ENCODE measurements at regions not wholly inside any gene's neighbourhood (a gene's known extent, or its start where the extent isn't known, plus 50 kb on each side); places are given as distances from the start of the nearest gene placed in this dataset.
"Not testable (repeated sequence)": the region's sequence is repeated elsewhere in the genome, so short reads cannot be mapped to it uniquely, and the experiment has no call there.

GRCh38 chr14:39641224-39641623 lies 209.0 kb upstream of the FBXO33 start:
- Histone ChIP-seq H3K79me1 (ENCODE audit: low read length) (no peaks in the 10 kb centered on the region), H3K27ac (ENCODE audit: low read depth, low read length) (no peak overlapping the region), H3K18ac (ENCODE audit: low read length) (no peak overlapping the region), H2BK15ac (replicated peaks; ENCODE audit: low read depth) (no peak overlapping the region), H3K36me3 (ENCODE audit: control insufficient read depth, insufficient read depth, low read length) (no peaks in the 10 kb centered on the region), H3K23ac (ENCODE audit: low read length) (no peak overlapping the region), H3K9ac (ENCODE audit: low read length) (no peak overlapping the region), H3K27me3 (ENCODE audit: insufficient read depth, low read length, poor library complexity) (no peaks in the 10 kb centered on the region), H3K4me3 (ENCODE audit: low read length) (no peak overlapping the region), H3K4ac (ENCODE audit: low read depth, low read length) (no peak overlapping the region), H2AK5ac (ENCODE audit: low read length) (no peak overlapping the region), H3K56ac (ENCODE audit: low read length) (no peak overlapping the region), H3K4me1 (ENCODE audit: control insufficient read depth, low read depth, low read length) (no peaks in the 10 kb centered on the region), H4K5ac (ENCODE audit: low read length) (no peak overlapping the region), H2BK120ac (ENCODE audit: low read depth, low read length) (no peak overlapping the region), H3K79me2 (ENCODE audit: control insufficient read depth, insufficient read depth, low read length) (no peaks in the 10 kb centered on the region), H3K4me2 (ENCODE audit: low read length) (no peak overlapping the region), H4K8ac (ENCODE audit: low read depth, low read length) (no peak overlapping the region), H2BK5ac (ENCODE audit: low read length) (no peak overlapping the region)
- no peak for DNase-seq
- WGBS (ENCODE audit: extremely low coverage, insufficient coverage, low lambda C conversion rate), result 100% methylated on average over 1 of the region's 1 CpG

- H2BK15ac ChIP-seq (replicated peaks; ENCODE audit: low read depth); H3K27me3 ChIP-seq (ENCODE audit: insufficient read depth, low read length, poor library complexity); H3K9ac ChIP-seq (ENCODE audit: low read length); H3K79me1 ChIP-seq (ENCODE audit: low read length); H3K36me3 ChIP-seq (ENCODE audit: control insufficient read depth, insufficient read depth, low read length); H3K18ac ChIP-seq (ENCODE audit: low read length); H3K27ac ChIP-seq (ENCODE audit: low read depth, low read length); H3K79me2 ChIP-seq (ENCODE audit: control insufficient read depth, insufficient read depth, low read length); H2AK5ac ChIP-seq (ENCODE audit: low read length); H2BK120ac ChIP-seq (ENCODE audit: low read depth, low read length); H3K4ac ChIP-seq (ENCODE audit: low read depth, low read length); H3K4me2 ChIP-seq (ENCODE audit: low read length); H3K4me3 ChIP-seq (ENCODE audit: low read length); H3K23ac ChIP-seq (ENCODE audit: low read length); DNase-seq; H3K56ac ChIP-seq (ENCODE audit: low read length); H4K8ac ChIP-seq (ENCODE audit: low read depth, low read length); H3K4me1 ChIP-seq (ENCODE audit: control insufficient read depth, low read depth, low read length); H2BK5ac ChIP-seq (ENCODE audit: low read length); H4K5ac ChIP-seq (ENCODE audit: low read length): not testable (repeated sequence)
- WGBS (ENCODE audit: extremely low coverage, insufficient coverage, low lambda C conversion rate), result no CpG with 5 or more reads among the region's 12 CpGs
These were observed 206.8 kb upstream of the FBXO33 start for GRCh38 chr14:39639009-39639408.

- Histone ChIP-seq H4K5ac (ENCODE audit: low read length) (no peak overlapping the region), H3K18ac (ENCODE audit: low read length) (no peak overlapping the region), H2AK5ac (ENCODE audit: low read length) (no peak overlapping the region), H3K56ac (ENCODE audit: low read length) (no peak overlapping the region), H3K27ac (ENCODE audit: low read depth, low read length) (no peak overlapping the region), H3K27me3 (ENCODE audit: insufficient read depth, low read length, poor library complexity) (no peaks in the 10 kb centered on the region), H2BK120ac (ENCODE audit: low read depth, low read length) (no peak overlapping the region), H3K79me1 (ENCODE audit: low read length) (no peaks in the 10 kb centered on the region), H3K23ac (ENCODE audit: low read length) (no peak overlapping the region), H3K4ac (ENCODE audit: low read depth, low read length) (no peak overlapping the region), H3K4me3 (ENCODE audit: low read length) (no peak overlapping the region), H4K8ac (ENCODE audit: low read depth, low read length) (no peak overlapping the region), H3K9ac (ENCODE audit: low read length) (no peak overlapping the region), H2BK5ac (ENCODE audit: low read length) (no peak overlapping the region), H3K36me3 (ENCODE audit: control insufficient read depth, insufficient read depth, low read length) (no peaks in the 10 kb centered on the region), H3K4me1 (ENCODE audit: control insufficient read depth, low read depth, low read length) (no peaks in the 10 kb centered on the region), H2BK15ac (replicated peaks; ENCODE audit: low read depth) (no peak overlapping the region), H3K79me2 (ENCODE audit: control insufficient read depth, insufficient read depth, low read length) (no peaks in the 10 kb centered on the region), H3K4me2 (ENCODE audit: low read length) (no peak overlapping the region)
- no peak for DNase-seq
- WGBS (ENCODE audit: extremely low coverage, insufficient coverage, low lambda C conversion rate), result no CpG with 5 or more reads among the region's 3 CpGs
These were observed 195.9 kb upstream of the FBXO33 start for GRCh38 chr14:39628087-39628486.

GRCh38 chr14:39626589-39627576 lies 194.7 kb upstream of the FBXO33 start:
- no peak for DNase-seq
- no CpG with 5 or more reads among the region's 17 CpGs for WGBS (ENCODE audit: extremely low coverage, insufficient coverage, low lambda C conversion rate)
- H3K23ac ChIP-seq (ENCODE audit: low read length), result no peak overlapping the region
- no peak overlapping the region for H3K18ac ChIP-seq (ENCODE audit: low read length)
- no peak overlapping the region for H3K27ac ChIP-seq (ENCODE audit: low read depth, low read length)
- H2BK5ac ChIP-seq (ENCODE audit: low read length), result no peak overlapping the region
- no peak overlapping the region for H3K4ac ChIP-seq (ENCODE audit: low read depth, low read length)
- H4K5ac ChIP-seq (ENCODE audit: low read length), result no peak overlapping the region
- H3K56ac ChIP-seq (ENCODE audit: low read length), result no peak overlapping the region
- no peak overlapping the region for H2AK5ac ChIP-seq (ENCODE audit: low read length)
- no peak overlapping the region for H3K4me3 ChIP-seq (ENCODE audit: low read length)
- H3K79me2 ChIP-seq (ENCODE audit: control insufficient read depth, insufficient read depth, low read length), result no peaks in the 10 kb centered on the region
- H3K4me2 ChIP-seq (ENCODE audit: low read length), result no peak overlapping the region
- H3K36me3 ChIP-seq (ENCODE audit: control insufficient read depth, insufficient read depth, low read length), result no peaks in the 10 kb centered on the region
- no peak overlapping the region for H3K9ac ChIP-seq (ENCODE audit: low read length)
- H3K27me3 ChIP-seq (ENCODE audit: insufficient read depth, low read length, poor library complexity), result no peaks in the 10 kb centered on the region
- no peaks in the 10 kb centered on the region for H3K79me1 ChIP-seq (ENCODE audit: low read length)
- no peaks in the 10 kb centered on the region for H3K4me1 ChIP-seq (ENCODE audit: control insufficient read depth, low read depth, low read length)
- H2BK15ac ChIP-seq (replicated peaks; ENCODE audit: low read depth), result no peak overlapping the region
- H4K8ac ChIP-seq (ENCODE audit: low read depth, low read length), result no peak overlapping the region
- no peak overlapping the region for H2BK120ac ChIP-seq (ENCODE audit: low read depth, low read length)

- DNase-seq, result no peak
- WGBS (ENCODE audit: extremely low coverage, insufficient coverage, low lambda C conversion rate), result no CpG with 5 or more reads among the region's 1 CpG
- no peaks in the 10 kb centered on the region for H3K27me3 ChIP-seq (ENCODE audit: insufficient read depth, low read length, poor library complexity)
- H3K4ac ChIP-seq (ENCODE audit: low read depth, low read length), result no peak overlapping the region
- H2BK15ac ChIP-seq (replicated peaks; ENCODE audit: low read depth), result no peak overlapping the region
- H3K18ac ChIP-seq (ENCODE audit: low read length), result no peak overlapping the region
- H2BK5ac ChIP-seq (ENCODE audit: low read length), result no peak overlapping the region
- H3K27ac ChIP-seq (ENCODE audit: low read depth, low read length), result no peak overlapping the region
- no peak overlapping the region for H3K56ac ChIP-seq (ENCODE audit: low read length)
- no peaks in the 10 kb centered on the region for H3K79me1 ChIP-seq (ENCODE audit: low read length)
- no peaks in the 10 kb centered on the region for H3K36me3 ChIP-seq (ENCODE audit: control insufficient read depth, insufficient read depth, low read length)
- peaks cover under 1% of the 10 kb centered on the region for H3K4me1 ChIP-seq (ENCODE audit: control insufficient read depth, low read depth, low read length)
- no peak overlapping the region for H2BK120ac ChIP-seq (ENCODE audit: low read depth, low read length)
- H3K9ac ChIP-seq (ENCODE audit: low read length), result no peak overlapping the region
- H3K23ac ChIP-seq (ENCODE audit: low read length), result no peak overlapping the region
- H4K8ac ChIP-seq (ENCODE audit: low read depth, low read length), result no peak overlapping the region
- no peak overlapping the region for H4K5ac ChIP-seq (ENCODE audit: low read length)
- H3K79me2 ChIP-seq (ENCODE audit: control insufficient read depth, insufficient read depth, low read length), result no peaks in the 10 kb centered on the region
- H2AK5ac ChIP-seq (ENCODE audit: low read length), result no peak overlapping the region
- no peak overlapping the region for H3K4me2 ChIP-seq (ENCODE audit: low read length)
- no peak overlapping the region for H3K4me3 ChIP-seq (ENCODE audit: low read length)
These were observed 189.4 kb upstream of the FBXO33 start for GRCh38 chr14:39621678-39622077.

All from mesendoderm (in vitro differentiated cells).